ENCODE measurements at regions not wholly inside any gene's neighbourhood (a gene's known extent, or its start where the extent isn't known, plus 50 kb on each side); places are given as distances from the start of the nearest gene placed in this dataset.
A peak's percentile ranks its signal among the peaks of the same experiment; 100 is the strongest.

DNA sequence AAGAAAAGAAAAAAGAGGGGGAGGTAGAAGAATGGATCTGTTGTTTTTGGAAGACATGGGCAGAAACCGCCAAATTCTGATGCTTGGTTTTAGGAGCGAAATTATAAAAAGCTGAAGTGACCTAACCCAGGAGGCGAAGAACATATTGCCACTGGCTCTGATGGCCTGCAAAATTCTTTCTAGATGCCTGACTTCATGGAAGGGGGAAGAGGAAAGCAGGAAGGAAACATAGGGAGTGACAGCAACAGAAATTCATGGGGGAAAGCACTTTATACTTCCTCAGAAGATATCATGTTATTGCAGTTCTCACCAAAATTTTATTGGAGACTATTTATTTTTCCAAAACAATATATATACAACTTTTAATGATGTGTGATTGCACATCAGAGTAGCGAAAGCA lies 213.5 kb downstream of the DLEU7 start:
- no peak overlapping the region for H3K4me3 ChIP-seq (replicated peaks in 1 of 2; ENCODE audit: low read depth in 2 of 2, low read length in 2 of 2)
- TF ChIP-seq, protein P1, sequence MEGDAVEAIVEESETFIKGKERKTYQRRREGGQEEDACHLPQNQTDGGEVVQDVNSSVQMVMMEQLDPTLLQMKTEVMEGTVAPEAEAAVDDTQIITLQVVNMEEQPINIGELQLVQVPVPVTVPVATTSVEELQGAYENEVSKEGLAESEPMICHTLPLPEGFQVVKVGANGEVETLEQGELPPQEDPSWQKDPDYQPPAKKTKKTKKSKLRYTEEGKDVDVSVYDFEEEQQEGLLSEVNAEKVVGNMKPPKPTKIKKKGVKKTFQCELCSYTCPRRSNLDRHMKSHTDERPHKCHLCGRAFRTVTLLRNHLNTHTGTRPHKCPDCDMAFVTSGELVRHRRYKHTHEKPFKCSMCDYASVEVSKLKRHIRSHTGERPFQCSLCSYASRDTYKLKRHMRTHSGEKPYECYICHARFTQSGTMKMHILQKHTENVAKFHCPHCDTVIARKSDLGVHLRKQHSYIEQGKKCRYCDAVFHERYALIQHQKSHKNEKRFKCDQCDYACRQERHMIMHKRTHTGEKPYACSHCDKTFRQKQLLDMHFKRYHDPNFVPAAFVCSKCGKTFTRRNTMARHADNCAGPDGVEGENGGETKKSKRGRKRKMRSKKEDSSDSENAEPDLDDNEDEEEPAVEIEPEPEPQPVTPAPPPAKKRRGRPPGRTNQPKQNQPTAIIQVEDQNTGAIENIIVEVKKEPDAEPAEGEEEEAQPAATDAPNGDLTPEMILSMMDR (IDR thresholded peaks at IDR 0.05; ENCODE audit: low read depth, low read length): no peak
- DNase-seq (ENCODE audit: low read depth in 2 of 2): no peak

DNA sequence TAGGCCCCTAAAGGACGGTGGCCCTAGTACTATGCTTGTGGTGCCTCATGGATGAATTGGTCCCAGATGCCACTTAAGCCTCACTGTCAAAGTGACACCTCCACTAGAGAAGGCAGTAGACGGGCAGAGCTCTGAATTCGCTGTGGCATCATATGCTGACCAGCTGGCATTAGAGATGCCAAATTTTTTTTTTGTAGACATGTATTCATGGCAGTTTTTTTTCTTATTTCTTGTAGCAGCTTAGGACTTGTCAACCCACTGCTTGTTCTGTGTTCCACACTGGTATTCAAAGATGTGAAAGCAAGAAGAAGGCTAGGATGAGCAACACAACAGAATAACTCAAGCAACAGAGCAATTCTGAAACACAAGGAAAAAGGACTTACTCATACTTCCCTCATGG lies 212.5 kb downstream of the DLEU7 start:
- no peak for DNase-seq (ENCODE audit: low read depth in 2 of 2)
- TF ChIP-seq, protein P1 (IDR thresholded peaks at IDR 0.05; ENCODE audit: low read depth, low read length): no peak
- no peak overlapping the region for H3K4me3 ChIP-seq (replicated peaks in 1 of 2; ENCODE audit: low read depth in 2 of 2, low read length in 2 of 2)

DNA sequence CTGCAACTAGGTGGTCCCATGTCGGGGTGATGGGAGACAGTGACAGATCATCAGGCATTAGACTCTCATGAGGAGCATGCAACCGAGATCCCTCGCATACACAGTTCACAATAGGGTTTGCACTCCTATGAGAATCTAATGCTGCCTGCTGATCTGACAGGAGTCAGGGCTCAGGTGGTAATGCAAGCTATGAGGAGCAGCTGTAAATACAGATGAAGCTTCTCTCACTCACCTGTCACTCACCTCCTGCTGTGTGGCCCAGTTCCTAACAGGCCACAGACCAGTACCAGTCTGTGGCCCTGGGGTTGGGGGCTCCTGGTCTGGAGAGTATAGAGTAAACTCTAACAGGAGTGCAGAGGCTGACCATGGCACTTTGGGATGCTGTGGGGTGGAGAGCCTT lies 209.2 kb downstream of the DLEU7 start:
- TF ChIP-seq, protein P1 (IDR thresholded peaks at IDR 0.05; ENCODE audit: low read depth, low read length): no peak
- H3K4me3 ChIP-seq (replicated peaks in 1 of 2; ENCODE audit: low read depth in 2 of 2, low read length in 2 of 2): no peak overlapping the region
- no peak for DNase-seq (ENCODE audit: low read depth in 2 of 2)

DNA sequence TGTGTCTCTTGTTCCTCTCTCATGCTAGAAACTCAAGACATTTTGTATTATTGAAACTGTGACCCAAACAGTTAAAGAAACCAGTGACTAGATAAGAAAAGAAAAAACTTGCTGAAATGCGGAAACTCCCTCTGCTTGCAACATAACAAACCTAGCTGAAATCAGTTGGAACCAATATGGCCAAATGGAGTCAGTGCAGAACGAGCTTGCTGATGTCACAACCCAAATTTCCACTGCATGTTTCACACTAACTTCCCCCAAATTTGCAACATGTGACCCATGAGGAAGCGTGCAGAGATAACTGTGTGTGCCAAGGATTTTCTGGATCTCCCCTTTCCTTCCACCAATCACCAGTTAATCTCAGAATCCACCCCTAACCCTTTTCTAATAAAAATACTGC lies 208.0 kb downstream of the DLEU7 start:
- no peak overlapping the region for H3K4me3 ChIP-seq (replicated peaks in 1 of 2; ENCODE audit: low read depth in 2 of 2, low read length in 2 of 2)
- TF ChIP-seq, protein P1 (IDR thresholded peaks at IDR 0.05; ENCODE audit: low read depth, low read length): no peak
- DNase-seq (ENCODE audit: low read depth in 2 of 2): peak; percentile 85 to 94

DNA sequence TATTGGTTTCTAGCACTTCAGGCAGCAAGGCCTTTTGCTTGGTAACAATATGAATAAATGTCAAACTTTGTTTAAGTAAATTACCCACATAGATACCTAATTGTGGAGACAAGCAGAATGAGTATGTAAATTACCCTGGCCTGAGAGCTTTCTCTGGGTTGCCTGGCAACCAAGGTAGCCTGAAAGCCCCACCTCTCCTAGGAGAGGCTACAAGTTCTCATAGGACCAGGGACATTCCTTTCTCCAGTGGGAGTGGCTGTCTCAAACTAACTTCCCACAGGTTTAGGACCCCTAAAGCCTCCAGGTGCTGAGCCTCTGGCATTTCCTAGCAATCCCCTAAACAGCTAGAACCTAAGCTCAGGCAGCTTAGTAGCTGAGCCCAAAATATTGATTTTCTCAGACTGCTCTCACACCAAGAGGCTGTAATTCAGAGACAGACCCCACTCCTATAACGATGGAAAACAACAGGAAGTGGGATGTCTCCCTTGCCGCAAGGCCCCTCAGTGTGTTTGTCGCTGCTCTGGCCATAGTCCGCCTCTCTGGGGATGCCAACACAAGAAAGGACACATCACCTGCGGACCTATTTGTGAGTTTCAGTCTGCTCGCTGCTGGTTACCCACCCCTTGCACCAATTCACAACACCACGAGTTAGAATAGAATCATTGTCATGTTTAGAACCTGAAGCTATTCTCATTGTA lies 207.3 kb downstream of the DLEU7 start:
- peak in 1 of 2 donors; percentile 43 for DNase-seq (ENCODE audit: low read depth in 2 of 2)
- H3K4me3 ChIP-seq (replicated peaks in 1 of 2; ENCODE audit: low read depth in 2 of 2, low read length in 2 of 2): no peak overlapping the region
- TF ChIP-seq, protein P1 (IDR thresholded peaks at IDR 0.05; ENCODE audit: low read depth, low read length): no peak

DNA sequence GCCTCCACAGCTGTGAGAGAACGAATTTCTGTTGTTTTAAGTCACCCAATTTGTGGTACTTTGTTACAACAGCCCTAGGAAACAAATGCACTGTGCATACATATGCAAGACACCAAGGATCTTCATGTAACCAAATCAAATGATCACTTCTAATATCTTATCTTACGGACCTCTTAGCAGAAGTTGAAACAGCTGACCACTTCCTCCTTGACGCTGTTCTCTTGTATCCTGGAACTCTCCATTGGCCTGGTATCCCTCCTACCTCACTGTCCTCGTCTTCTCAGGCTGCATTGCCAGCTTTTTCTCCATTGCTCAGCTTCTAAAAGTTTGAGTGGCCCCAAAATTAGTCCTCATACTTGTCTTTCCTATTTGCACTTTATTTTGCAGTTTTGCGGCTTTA lies 200.4 kb downstream of the DLEU7 start:
- DNase-seq (ENCODE audit: low read depth in 2 of 2): no peak
- TF ChIP-seq, protein P1 (IDR thresholded peaks at IDR 0.05; ENCODE audit: low read depth, low read length): no peak
- no peak overlapping the region for H3K4me3 ChIP-seq (replicated peaks in 1 of 2; ENCODE audit: low read depth in 2 of 2, low read length in 2 of 2)
